Stimulated activated CD8-positive, alpha-beta memory T cell treated with anti-CD3 and anti-CD28 coated beads, Interleukin-4, amount 100 ng/mL, for 1 hour (primary cell): ENCODE measurements at regions not wholly inside any gene's neighbourhood (a gene's known extent, or its start where the extent isn't known, plus 50 kb on each side); places are given as distances from the start of the nearest gene placed in this dataset.

Experiments
- DNase-seq, 2 donors: peaks; one replicate each; pipeline ENCODE4 v3.0.0-alpha.2; 2020; ENCODE audit warnings: low read depth in 2 of 2, low spot score in 1 of 2

DNA sequence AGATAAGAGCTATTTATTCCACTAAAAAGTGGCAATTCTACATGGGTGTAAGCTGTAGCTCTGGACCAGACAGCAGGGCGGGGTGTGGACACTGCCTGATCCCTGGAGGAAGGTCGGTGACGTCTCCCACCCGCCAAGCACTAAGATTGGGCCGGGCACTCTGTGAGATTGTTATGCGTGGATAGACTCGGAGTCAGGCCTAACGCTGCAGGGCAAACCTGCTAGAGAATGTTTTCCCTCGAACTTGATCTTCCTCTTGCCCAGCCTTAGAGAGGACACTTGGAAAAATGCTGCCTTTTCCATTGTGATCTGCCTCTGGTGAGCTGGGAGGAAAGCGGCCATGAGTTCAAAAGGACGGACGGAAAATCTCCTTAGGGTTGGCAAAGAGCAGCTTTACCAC lies 1273.4 kb downstream of the TBC1D22A start:
- DNase-seq: no peak

DNA sequence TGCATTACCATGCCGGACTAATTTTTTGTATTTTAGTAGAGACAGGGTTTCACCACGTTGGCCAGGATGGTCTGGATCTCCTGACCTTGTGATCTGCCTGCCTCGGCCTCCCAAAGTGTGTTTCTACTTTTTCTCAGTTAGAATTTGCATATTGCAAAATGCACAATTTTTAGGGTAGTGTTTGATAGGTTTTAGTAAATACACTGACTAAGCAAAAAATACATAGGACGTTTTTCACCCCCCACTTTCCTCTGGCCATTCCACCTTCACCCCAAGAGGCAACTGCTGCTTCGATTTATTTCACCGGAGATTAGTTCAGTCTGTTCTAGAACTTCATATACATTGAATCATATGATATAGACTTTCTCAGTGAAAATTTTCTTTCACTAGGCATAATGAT lies 1269.1 kb downstream of the TBC1D22A start:
- DNase-seq: no peak

DNA sequence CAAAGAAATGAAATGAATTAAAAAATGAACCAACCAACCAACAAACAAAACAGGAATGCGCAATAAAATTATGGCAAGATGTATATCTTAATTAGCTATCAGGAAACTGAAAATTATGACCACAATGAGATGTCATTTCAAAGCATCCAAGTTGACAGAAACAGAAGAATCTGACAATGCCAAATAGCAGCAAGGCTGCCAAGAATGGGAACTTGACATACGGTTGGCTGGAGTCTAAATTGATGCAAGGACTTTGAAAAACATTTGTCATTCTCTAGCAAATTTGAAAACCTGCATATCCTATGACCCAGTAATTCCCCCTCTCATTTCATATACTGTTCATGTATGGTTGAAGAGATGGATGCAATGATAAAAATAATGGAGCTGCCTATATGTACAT lies 1262.6 kb downstream of the TBC1D22A start:
- no peak for DNase-seq

- no peak for DNase-seq
These were observed 1259.5 kb downstream of the TBC1D22A start for GRCh38 chr22:48021991-48022401.

DNA sequence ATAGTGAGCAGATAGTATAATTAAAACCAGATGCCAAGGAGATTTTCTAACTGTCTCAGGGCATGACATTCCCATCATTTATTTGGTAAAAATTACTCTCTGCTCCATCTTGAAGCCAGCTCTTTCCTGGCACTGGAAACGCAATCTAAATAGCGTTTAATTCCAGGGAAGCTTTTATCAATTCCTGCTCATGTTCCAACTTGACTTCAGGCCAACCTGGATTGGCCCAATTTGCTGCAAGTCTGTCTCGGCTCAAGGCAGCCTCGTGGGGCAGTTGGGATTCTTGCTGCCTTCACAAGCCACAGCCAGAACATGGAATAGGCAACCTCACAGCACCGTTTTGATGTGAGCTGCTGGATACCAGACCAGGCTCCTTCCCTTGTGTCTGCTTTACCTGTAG lies 1255.9 kb downstream of the TBC1D22A start:
- DNase-seq: no peak

DNA sequence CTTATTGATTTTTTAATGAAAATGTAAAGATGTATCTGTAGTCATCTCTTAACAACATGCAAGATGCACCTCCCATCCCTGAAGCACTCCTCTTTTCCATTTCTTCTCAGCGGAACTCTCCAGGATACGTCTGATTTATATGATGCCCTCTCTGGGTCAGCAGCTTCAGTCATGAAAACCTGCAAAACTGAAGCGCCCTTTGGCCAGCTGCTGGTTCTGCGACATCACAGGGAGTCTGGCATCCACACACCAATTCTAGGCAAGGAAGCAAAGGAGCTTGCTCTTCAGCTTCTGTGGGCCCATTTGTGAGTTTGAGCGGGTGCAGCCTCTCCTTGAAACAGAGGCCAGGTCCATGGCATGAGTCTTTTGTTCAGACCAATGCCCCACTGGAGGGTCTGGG lies 1253.3 kb downstream of the TBC1D22A start:
- no peak for DNase-seq

DNA sequence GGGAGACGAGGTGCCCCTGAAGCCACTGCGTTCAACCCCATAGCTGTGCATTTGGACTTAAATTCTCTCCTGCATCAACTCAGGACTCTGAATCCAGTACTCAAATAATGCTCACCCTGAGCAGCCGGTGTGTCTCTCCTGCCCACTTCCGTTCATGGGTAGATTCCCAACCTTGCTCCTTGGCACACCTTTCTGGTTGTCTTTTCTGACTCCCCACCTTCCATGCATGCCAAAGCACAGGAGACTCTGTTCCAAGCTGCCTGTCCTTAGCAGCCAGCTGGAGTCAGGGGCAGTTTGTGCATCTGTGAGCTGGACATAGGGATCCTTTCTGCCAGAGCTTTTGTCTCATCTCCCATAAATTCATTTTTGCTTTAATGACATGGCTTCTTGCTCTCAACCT lies 1242.5 kb downstream of the TBC1D22A start:
- no peak for DNase-seq

GRCh38 chr22:48004038-48004437 lies 1241.6 kb downstream of the TBC1D22A start:
- no peak for DNase-seq

- DNase-seq: no peak
These were observed 1238.7 kb downstream of the TBC1D22A start for GRCh38 chr22:48001101-48001500.

- DNase-seq: no peak
These were observed 1235.2 kb downstream of the TBC1D22A start for GRCh38 chr22:47997612-47998011.

DNA sequence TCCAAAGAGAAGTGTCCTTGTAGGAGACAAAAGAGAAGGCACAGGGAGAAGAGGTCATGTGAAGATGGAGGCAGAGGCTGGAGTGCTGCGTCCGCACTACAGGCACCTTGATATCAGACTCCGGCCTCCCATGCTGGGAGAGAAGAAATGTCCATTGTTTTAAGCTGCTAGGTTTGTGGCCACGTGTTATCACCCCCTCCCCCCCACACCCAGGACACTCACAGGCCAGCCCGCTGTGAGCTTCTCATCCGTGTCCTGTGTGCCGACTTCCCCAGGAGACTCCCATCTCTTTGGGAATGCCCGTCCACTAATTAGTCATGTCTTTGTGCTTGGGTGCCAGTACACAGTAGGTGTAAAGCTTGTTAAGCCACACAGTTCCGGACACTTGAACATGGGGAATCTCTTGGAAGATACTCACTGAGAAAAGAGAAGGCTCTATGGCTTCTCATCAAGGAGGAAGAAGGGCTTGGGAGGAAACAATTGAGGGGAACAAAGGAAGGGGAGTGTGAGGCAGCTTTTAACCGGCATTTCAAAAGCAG lies 1234.7 kb downstream of the TBC1D22A start:
- no peak for DNase-seq

GRCh38 chr22:47996446-47996857 lies 1234.0 kb downstream of the TBC1D22A start:
- no peak for DNase-seq

DNA sequence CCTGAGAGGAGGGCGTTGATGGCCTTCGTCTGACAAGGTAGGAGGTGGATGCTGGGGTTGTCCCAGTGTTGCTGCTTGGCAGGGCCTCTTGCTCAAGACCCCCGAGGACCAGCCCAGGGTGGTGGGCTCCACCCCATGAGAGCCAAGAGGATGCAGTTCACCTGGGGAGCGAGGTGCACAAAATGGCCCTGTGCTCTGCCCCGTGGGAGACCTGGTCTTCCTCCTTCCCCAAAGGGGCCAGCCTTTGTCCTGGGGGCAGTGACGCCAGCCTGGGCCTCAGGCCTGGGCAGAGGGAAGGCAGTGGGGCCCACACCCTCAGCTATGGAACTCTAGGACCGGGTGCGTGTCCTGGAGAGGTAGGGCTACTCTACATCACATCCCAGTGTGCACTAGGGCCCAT lies 1233.3 kb downstream of the TBC1D22A start:
- no peak for DNase-seq

DNA sequence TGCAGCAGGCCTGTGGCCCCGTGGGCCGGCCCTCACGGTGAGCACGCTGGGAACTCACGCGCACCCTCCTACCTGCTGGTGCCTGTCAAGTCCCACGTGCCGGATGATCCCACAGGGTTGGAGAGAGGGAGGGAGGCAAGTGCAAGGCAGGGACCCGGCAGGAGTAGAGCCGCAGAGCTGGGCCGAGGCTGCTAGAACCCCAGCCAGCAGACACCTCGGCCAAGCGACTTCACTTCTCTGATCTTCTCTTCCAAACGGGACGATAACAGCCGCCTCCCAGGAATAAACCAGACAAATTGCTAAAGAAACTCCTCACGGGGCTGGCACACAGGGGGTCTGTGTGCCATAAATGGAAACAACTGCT lies 1232.8 kb downstream of the TBC1D22A start:
- no peak for DNase-seq

GRCh38 chr22:47994601-47995263 lies 1232.3 kb downstream of the TBC1D22A start:
- no peak for DNase-seq

DNA sequence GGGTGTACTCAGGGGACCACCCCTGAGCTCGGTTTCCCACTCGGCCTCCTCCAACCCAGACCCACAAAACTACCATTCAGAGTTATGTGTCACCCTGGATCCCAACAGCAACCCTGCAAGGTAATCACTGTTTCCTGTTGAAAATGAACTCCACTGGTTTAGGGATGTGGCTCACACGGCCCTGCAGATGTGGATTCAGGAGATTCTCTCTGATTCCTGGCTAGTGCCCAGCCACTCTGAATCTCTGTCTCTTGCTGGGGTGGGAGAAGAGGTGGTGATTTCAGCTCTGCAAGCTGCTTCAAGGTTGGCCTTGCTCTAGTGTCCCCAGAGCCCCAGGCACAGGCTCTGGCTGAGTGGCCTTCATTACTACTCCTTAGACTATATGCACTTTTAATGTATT lies 1231.6 kb downstream of the TBC1D22A start:
- no peak for DNase-seq

- no peak for DNase-seq
These were observed 1228.0 kb downstream of the TBC1D22A start for GRCh38 chr22:47990481-47990880.

- DNase-seq: no peak
These were observed 1225.5 kb downstream of the TBC1D22A start for GRCh38 chr22:47987885-47988515.

- DNase-seq: no peak
These were observed 1213.8 kb downstream of the TBC1D22A start for GRCh38 chr22:47976219-47976618.

GRCh38 chr22:47967831-47968230 lies 1205.4 kb downstream of the TBC1D22A start:
- no peak for DNase-seq

- DNase-seq: no peak
These were observed 1203.9 kb downstream of the TBC1D22A start for GRCh38 chr22:47966316-47966715.

- DNase-seq: no peak
These were observed 1203.4 kb downstream of the TBC1D22A start for GRCh38 chr22:47965896-47966295.

DNA sequence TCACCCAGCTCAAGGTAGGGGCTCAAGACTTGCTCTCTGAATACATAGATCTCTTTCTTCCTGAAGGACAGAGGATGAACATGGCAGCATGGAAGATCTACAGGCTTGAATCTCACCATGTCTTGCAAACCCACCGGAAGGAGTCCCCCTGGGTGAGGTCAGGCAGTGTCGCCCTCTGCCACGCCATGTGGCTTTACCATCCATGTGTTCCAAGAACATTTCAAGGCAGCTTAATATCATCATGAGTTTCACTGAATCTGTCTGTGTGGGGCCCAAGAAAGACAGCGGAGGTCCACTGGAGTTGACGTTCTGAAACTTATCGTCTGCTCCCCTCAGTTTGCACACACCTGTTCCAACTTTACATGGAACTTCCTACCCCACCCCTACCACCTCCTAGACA lies 1202.6 kb downstream of the TBC1D22A start:
- DNase-seq: no peak
